Caki2 (cell line): ENCODE measurements at regions not wholly inside any gene's neighbourhood (a gene's known extent, or its start where the extent isn't known, plus 50 kb on each side); places are given as distances from the start of the nearest gene placed in this dataset.

Source experiments
- DNase-seq: peaks from one replicate; pipeline ENCODE4 v3.0.0-alpha.2; 2015; ENCODE audit warnings: low read depth
- in situ Hi-C: cut with HindIII; loops from 2 replicates; pipeline ENCODE4 v1.10.0; 2016; ENCODE audit warnings: low sequenced_read_pairs, low pct_unique_long_range_greater_than_20kb, mixed read lengths

DNA sequence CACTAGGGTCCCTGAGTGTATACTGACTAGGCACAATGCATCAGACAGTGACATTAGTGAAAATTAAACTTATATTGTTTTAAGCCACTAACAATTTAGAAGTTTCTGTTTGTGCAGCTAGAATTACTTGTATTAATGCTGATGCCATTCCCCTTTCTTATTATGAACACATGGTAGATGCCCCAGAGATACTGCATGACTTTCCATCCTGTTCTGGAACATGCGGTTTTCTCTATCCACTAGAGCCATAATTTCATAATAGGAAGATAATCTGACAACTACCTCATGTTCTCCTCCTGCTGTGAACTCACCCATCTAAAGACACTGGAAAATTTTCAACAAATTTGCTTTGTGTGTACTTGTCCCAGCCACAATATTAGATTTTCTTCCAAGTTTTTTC lies 1256.4 kb downstream of the FAM181B start:
- no peak for DNase-seq
- in situ Hi-C loops: no loop called here

DNA sequence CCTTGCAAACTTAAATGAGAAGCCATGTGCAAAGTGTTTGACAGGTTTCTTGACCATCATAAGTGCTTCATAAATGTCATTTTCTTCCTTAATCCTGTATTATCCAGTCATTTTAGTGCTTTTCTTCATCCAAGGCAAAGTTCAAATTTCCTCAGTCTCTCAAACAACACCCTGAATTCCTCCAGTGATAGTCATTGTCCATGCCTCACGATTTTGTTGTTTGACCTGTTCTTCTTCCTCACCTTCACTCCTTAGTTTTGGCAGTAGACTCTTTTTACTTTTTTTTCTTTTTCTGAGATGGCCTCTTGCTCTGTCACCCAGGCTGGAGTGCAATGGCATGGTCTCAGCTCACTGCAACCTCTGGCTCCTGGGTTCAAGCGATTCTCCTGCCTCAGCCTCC lies 1257.3 kb downstream of the FAM181B start:
- no peak for DNase-seq
- in situ Hi-C loops: no loop called here

DNA sequence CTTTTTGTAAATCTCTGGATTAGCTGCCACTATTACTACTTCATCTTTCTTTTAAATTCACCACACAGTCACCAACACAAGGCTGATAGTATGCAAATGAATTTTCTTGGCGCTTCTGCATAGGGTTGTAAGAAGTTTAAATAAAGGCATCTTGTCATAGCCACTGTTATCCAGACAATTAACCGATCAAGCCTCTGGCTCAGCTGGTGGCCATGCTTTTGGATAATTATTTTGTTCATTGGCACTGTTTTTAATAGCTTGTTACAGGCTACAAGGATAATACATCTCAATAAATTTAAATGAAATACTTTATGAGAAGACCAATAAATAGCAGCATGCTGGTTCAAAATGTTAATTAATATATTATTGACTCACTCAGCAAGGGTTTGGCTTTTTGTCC lies 1261.0 kb downstream of the FAM181B start:
- DNase-seq: no peak
- in situ Hi-C loops: no loop called here

DNA sequence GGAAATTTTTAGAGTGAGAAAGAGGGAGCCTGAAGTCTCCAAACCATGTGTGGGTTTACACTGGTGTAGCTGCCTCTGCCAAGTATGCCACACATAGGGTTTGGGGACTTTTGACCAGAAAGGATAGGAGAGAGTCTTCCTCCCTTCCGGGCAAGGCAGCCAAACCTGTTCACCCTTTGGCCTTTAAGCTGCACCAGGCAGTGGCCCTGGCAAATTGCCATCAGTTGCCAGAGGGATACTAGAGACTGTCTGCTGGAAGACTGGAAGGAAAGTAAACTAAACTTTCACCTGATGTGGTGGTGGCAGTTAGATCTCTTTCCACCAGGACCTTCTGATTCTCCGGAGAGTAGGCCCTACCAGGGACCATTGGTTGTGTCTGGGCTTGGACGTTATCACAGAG lies 1263.2 kb downstream of the FAM181B start:
- in situ Hi-C loops: no loop called here
- DNase-seq: no peak

DNA sequence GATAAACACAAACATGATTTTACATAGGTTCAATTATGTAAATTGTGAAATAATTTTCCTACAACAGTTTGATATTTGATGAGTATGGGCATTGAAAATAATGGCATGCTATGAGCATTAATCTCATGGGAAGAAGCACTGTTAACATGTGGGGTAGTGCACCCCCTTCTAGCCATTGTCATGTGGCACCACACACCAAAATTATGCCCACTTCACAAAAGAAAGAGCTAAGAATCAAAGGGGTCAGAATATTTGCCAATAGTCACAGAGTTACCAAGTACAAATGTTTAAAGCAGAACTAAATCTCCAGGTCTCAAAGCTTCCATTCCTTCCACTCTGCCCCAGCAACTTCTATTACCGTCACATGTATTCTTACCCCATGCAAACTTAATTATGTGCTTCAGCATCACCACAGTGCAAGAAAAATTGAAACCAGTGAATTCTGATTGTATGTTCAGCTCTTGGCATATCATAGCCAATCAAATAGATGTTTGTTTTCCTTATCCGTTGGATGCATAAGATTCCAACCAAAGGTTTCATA lies 1273.8 kb downstream of the FAM181B start:
- no peak for DNase-seq
- in situ Hi-C loops: no loop called here

DNA sequence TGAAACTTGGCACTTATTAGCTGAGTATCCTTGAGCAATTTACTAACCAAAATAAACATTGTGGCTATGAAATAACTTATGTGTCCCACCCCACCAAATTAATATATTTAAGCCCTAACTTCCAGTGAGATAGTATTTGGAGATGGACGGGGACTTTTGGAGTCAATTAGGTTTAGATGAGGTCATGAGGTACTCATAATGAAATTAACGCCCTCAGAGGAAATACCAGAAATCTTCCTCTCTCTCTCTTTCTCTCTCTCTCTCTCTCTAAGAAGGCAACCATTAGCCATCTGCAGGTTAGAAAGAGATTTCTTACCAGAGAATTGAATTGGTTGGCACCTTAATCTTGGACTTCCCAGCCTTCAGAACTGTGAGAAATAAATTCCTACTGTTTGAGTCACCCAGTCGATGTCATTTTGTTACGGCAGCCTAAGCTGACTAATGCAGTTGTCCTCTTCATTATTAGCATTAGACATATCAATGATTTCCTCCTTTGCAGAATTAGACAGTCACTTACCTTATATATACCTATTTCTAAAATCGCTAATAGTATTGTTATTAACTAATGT lies 1284.0 kb downstream of the FAM181B start:
- in situ Hi-C loops: no loop called here
- DNase-seq: peak; percentile 46

DNA sequence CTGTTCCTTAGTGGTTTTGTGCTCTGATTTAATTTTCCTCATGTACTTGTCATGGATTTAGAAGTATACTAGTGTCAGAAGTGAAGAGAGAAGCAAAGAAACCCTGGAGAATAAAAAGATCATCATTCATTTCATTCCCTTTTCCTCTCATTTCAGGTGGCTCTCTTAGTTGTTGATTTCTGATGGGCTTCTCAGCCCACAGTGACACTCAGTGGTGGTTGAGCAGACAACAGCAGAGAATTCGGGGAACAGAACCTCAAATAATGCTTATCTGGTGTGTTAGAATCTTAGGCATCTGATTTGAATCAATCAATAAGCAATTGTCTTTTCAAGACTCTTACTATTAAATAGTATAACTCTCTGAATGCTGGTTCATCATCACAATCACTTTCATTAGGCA lies 1289.4 kb downstream of the FAM181B start:
- DNase-seq: no peak
- in situ Hi-C loops: no loop called here

DNA sequence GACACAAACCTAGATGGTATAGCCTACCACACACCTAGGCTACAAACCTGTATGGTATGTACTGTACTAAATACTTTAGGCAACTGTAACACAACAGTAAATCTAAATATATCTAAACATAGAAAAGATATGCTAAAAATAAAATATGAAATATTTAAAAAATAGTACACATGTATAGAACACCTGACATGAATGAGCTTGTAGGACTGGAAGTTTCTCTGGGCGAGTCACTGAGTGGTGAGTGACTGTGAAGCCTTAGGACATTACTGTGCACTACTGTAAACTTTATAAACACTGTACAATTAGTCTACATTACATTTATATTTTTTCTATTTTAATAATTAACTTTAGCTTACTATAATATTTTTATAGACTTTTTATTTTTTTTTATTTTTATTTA lies 1301.3 kb downstream of the FAM181B start:
- in situ Hi-C loops: no loop called here
- DNase-seq: no peak

DNA sequence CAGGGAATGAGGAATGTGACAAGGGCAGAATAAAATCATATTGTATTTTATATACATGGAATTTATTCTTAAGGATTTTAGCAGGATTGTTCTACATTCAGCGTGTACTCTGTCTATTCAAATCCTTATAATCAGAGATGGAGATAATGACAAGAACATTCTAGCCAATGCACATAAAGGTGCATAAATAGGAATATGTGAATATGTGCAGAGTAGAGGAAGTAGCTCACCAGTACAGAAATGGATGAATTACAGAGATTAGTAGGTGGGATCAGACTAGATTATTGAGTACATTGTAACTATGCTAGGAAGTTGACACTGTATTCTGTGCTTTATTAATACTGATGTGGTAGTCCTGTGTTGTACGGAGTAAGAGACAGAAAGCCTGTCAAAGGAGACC lies 1308.8 kb downstream of the FAM181B start:
- in situ Hi-C loops: no loop called here
- no peak for DNase-seq

DNA sequence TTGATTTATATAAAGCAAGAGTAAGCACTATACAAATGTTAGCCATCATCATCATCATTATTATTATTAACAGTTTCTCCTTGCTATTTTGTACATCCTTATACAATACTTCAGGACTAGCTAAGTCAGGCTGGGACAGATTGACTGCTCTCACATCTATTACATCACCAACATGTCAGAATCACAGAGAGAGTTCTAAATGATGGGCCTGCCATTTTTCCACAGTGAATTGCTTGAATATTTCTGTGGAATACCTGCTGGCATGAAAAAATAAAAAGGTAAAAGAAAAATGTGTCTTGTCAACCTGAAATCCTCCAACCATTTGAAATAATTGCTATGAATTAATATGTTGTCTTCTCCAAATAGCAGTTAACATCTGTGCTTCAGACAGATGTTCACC lies 1311.3 kb downstream of the FAM181B start:
- no peak for DNase-seq
- in situ Hi-C loops: no loop called here

DNA sequence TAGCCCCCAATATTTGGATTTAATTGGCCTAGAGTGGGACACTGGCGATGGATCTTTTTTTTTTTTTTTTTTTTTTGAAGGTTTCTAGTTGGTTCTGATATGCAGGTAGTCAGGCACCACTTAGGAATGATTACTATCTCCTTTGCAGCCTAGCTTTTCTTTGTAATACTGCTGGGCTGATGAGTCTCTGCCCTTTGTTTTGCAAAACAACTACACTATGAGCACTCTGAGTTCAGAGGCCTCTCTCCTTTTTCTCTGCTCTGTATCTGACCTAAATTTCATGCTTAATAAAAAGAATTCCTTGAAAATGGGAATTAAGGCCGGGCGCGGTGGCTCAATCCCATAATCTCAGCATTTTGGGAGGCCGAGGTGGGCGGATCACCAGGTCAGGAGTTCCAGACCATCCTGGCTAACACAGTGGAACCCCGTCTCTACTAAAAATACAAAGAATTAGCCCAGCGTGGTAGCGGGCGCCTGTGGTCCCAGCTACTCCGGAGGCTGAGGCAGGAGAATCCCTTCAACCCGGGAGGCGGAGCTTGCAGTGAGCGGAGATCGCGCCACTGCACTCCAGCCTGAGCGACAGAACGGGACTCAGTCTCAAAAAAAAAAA lies 1312.3 kb downstream of the FAM181B start:
- in situ Hi-C loops: no loop called here
- no peak for DNase-seq

DNA sequence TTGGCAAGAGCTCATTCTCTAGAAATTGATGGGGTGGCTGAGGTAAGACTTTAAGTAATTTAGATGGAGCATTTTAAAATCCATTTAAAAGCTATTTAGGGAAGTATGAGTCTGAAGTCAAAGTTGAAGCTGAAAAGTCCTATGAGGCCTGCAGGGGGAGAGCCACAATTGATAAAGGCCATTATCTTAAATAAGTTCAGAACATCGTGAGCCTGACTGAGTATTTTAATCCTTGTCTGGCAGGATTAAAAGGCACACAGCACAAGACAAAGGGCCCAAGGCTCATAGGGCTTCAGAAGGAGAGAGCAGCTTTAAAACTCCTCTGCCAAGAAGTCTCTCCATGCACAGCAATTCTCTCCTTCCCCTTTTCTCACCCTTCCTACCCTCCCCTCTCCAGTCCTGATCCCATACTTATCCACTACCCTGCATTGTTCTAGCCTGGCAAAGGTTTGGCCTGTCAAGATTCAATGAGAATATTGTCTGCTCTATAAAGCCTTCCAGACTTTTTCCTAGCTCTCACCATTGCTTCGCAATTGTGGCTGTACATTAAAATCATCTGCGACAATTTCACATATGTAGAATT lies 1312.9 kb downstream of the FAM181B start:
- in situ Hi-C loops: no loop called here
- DNase-seq: no peak

DNA sequence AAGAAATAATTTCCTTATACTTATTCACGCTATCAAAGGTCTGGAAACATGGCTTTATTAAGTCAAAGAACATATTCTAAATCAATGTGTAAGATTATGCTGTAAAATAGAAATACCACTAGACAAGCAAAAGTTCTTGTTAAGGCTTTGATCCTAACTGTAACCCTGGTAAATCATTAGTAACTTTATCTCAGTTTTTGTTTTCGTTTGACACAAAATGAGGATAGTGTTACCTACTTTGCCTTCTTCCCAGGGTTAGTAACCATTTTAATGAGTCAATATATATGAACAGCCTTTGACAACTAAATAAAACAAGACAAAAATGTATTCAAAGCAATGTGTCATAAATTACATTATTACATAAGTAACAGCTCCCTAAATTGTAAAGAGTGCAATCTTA lies 1336.3 kb downstream of the FAM181B start:
- DNase-seq: no peak
- in situ Hi-C loops: no loop called here

DNA sequence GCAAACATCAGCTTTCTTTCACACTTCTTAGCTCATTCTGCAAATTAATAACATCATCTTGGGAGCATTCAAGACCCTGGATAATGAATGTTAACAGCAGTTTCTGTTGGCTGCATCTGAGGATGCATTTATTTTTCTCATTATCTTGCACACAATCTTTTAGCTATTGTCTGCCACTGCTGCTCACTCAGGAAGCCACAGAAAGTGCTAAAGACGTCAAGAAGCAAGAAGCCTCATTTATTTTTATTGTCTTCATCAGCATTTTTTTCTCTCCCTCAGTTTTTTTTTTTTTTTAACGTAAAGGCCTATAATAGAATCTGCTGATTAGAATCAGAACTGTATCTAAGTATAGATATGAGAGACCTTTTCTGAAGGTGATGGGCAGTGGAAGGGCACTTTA lies 1339.4 kb downstream of the FAM181B start:
- in situ Hi-C loops: no loop called here
- no peak for DNase-seq

DNA sequence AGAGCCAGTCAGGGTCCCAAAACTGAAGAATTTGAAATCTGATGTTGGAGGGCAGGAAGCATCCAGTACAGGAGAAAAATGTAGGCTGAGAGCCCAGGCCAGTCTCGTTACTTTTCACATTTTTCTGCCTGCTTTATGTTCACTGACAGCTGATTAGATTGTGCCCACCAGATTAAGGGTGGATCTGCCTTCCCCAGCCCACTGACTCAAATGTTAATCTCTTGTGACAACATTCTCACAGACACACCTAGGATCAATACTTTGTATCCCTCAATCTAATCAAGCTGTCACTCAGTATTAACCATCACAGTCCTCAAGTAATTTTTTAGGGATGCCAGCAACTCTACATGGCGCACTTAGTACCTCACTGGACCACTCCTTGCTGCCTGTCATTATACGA lies 1345.3 kb downstream of the FAM181B start:
- no peak for DNase-seq
- in situ Hi-C loops: no loop called here

DNA sequence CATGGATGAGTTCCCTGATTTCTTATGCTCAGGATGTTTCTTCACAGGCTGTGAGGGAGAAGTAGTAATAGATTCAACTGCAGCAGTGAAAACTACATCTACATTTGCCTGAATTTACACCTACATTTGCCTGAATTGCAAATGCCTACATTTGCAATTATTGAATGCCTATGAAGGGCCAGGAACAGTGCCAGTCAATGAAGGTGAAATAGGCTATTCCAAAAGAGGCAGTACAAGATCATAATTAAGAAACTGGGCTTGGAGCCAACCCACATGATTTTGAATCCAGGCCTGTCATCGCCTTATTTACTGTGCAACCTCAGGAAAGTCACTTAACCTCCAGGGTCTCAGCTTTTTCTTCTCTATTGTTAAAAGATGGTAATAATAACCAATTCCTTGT lies 1353.3 kb downstream of the FAM181B start:
- in situ Hi-C loops: no loop called here
- no peak for DNase-seq

DNA sequence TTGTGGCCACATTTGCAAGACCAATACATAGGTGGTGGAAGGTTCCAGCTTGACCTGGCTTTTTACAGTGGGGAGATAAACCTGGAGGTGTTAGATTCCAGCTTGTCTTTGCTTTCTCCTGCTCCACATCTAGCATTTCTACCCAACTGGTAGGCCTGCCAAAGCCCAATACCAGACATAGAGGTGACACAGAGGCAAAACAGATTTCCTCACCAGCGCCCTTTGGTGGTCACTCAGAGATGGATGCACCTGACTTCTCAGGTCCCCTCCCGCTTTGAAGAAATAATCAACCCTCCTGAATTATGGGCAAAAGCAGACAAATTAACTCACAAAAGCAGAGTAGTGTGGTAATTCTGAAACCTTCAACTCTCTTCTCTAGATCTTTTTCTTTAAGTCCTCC lies 1356.2 kb downstream of the FAM181B start:
- in situ Hi-C loops: no loop called here
- DNase-seq: no peak

DNA sequence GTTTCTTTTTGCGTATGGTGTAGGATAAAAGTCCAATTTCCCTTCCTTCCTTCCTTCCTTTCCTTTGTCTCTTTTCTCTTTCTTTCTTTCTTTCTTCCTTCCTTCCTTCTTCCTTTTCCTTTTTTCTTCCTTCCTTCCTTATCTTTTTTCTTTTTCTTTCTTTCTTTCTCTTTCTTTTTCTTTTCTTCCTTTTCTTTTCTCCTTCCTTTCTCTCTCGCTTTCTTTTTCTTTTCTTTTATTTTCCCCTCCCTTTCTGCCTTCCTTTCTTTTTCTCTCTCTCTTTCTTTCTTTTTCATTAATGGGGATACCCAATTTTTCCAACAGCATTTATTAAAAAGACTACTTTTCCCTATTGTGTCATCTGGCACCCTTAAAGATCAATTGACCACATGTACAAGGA lies 1359.7 kb downstream of the FAM181B start:
- DNase-seq: no peak
- in situ Hi-C loops: no loop called here

DNA sequence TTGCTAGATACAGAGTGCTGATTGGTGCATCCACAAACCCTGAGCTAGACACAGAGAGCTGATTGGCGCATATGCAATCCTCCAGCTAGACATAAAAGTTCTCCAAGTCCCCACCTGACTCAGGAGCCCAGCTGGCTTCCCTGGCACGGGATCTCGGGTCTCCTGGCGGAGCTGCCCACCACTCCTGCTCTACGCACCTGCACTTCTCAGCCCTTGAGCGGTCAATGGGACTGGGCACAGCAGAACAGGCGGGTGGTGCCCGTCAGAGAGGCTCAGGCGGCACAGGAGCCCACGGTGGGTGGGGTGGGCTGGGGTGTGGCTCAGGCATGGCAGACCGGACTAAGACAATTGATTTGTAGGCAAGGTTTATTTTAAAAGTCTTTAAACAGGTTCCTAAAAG lies 1365.5 kb downstream of the FAM181B start:
- in situ Hi-C loops: no loop called here
- no peak for DNase-seq

DNA sequence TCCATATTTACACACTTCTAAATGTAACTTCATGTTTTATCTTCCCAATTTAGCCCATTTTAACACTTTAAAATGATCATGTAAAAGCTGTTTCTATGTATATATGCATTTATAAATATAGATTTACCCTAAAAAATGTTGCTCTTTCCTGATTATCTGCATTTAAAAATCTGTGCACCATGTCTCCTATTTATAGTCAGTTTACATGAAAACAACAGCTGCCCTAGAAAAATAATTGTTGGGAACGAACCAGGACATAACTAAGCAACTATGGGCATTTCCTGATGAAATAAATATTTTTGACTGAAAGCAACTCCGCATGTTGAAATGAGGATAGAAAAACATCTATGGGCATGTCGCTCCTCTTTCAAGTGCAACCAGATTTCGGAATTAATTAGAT lies 1368.2 kb downstream of the FAM181B start:
- no peak for DNase-seq
- in situ Hi-C loops: no loop called here
